ENCODE measurements at regions not wholly inside any gene's neighbourhood (a gene's known extent, or its start where the extent isn't known, plus 50 kb on each side); places are given as distances from the start of the nearest gene placed in this dataset.

DNA sequence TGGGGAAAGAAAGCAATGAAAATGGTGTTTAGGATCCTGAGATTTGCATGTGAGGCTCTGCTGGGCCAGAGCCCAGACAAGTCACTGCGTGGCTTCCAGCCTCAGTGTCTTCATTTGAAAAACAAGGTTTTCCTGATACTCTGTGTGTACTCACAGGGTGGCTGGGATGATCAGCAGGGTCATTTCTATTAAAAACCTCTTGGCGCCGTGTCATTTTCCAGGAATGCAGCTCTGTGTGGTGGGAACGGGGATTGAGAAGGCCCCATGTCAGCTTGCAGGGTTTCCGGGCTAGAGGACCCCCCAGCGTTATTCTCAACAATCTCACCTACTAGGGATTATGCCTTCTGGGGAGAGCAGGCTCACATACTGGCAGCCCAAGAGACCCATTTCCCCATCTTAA is 73.5 kb downstream of the FOXL1 start:
- no peak for ATAC-seq
- BruUV-seq (replicated peaks) = no TSS peak
- in situ Hi-C loops (cut with MboI) (no loop called here), intact Hi-C loops (cut with micrococcal nuclease; ENCODE audit: unreplicated experiment) (no loop called here)
- no peaks in the 10 kb centered on the region for H3K9me3 ChIP-seq (replicated peaks; ENCODE audit: control insufficient read depth, insufficient read depth, low read length)
- WGBS (ENCODE audit: insufficient coverage, insufficient replicate concordance, low lambda C conversion rate, missing lambda C conversion rate) = 44% methylated on average over 6 of the region's 6 CpGs
- H3K27ac ChIP-seq (ENCODE audit: control insufficient read depth, insufficient read depth) = no peak overlapping the region
- no peak overlapping the region for H3K4me2 ChIP-seq (ENCODE audit: control insufficient read depth, insufficient read depth)
- CTCF ChIA-PET = interaction anchor here (1.1 kb wide), 1 partner anchor 12 kb away, joined by 3 read pairs; no protein-coding TSS in a partner anchor
- no peaks in the 10 kb centered on the region for H4K20me1 ChIP-seq (ENCODE audit: control insufficient read depth, insufficient read depth)
- SMC1A ChIA-PET (ENCODE audit: uncharacterized antibody, unreplicated experiment) = interaction anchor here (1.0 kb wide), 1 partner anchor 13 kb away, joined by 3 read pairs; no protein-coding TSS in a partner anchor
- no peak overlapping the region for H3K4me3 ChIP-seq
- RAD21 ChIA-PET (ENCODE audit: unreplicated experiment) = no interaction called here
- no peaks in the 10 kb centered on the region for H3K36me3 ChIP-seq (ENCODE audit: control insufficient read depth in 2 of 2, insufficient read depth in 2 of 2, low read length in 1 of 2)
- H2AFZ ChIP-seq (ENCODE audit: control insufficient read depth, low read depth, low read length) = no peak overlapping the region
- no peaks in the 10 kb centered on the region for H3K27me3 ChIP-seq (replicated peaks in 1 of 2; ENCODE audit: control insufficient read depth in 2 of 2, insufficient read depth in 2 of 2, low read length in 1 of 2)
- POLR2A ChIA-PET = no interaction called here
- FAIRE-seq = no peak
- no peaks in the 10 kb centered on the region for H3K79me2 ChIP-seq (ENCODE audit: control insufficient read depth, insufficient read depth, low read length)
- H3K4me1 ChIP-seq (ENCODE audit: control insufficient read depth, insufficient read depth, low read length) = no peaks in the 10 kb centered on the region
- H3K9ac ChIP-seq (ENCODE audit: control insufficient read depth, insufficient read depth, low read length) = no peak overlapping the region
- no peak for DNase-seq (ENCODE audit: low read depth, low spot score)
- no peak for TF ChIP-seq SRF (IDR thresholded peaks at IDR 0.05; ENCODE audit: low read depth in 2 of 2, low read length in 2 of 2)
- TF ChIP-seq, protein P1, sequence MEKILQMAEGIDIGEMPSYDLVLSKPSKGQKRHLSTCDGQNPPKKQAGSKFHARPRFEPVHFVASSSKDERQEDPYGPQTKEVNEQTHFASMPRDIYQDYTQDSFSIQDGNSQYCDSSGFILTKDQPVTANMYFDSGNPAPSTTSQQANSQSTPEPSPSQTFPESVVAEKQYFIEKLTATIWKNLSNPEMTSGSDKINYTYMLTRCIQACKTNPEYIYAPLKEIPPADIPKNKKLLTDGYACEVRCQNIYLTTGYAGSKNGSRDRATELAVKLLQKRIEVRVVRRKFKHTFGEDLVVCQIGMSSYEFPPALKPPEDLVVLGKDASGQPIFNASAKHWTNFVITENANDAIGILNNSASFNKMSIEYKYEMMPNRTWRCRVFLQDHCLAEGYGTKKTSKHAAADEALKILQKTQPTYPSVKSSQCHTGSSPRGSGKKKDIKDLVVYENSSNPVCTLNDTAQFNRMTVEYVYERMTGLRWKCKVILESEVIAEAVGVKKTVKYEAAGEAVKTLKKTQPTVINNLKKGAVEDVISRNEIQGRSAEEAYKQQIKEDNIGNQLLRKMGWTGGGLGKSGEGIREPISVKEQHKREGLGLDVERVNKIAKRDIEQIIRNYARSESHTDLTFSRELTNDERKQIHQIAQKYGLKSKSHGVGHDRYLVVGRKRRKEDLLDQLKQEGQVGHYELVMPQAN (conservative IDR thresholded peaks at IDR 0.05) = no peak

DNA sequence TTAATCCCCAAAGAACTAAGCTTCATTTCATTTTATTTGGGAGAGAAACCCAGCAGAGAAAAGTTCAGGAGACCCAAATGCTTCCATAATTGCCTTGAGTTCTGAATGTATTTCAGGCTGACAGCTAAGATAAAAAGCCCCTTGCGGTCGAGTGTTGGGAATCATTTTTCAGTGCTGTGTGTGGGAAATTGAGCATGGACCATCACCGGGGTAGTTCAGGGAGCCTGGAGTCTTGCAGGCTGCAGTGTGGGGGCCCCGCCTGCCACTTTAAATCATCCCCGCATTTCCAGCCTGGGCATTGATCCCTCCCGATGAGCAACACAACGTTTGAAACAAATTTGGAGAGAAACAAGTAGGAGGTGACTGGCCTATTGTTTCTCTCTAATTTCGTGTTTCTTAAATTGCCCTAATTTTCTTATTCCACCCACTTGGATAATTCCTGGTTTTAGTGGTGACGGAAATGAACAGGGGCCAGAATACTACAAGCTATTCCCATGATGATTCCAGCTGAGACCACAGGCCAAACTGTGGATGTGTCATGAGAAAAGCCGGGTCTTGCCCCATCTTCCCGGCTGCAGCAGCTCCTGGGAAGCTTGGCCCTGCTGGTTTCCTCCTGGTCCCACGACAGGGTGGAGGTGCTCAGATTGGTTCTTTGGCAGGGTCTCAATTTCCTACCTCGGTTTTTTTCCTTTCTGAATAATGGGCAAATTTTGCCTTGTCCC is 75.1 kb downstream of the FOXL1 start:
- ChIA-PET CTCF (no interaction called here), SMC1A (ENCODE audit: uncharacterized antibody, unreplicated experiment) (interaction anchor here (1.0 kb wide), 1 partner anchor 15 kb away, joined by 3 read pairs; no protein-coding TSS in a partner anchor), POLR2A (no interaction called here), RAD21 (ENCODE audit: unreplicated experiment) (no interaction called here)
- Histone ChIP-seq H3K79me2 (ENCODE audit: control insufficient read depth, insufficient read depth, low read length) (no peaks in the 10 kb centered on the region), H3K27ac (ENCODE audit: control insufficient read depth, insufficient read depth) (no peak overlapping the region), H3K4me2 (ENCODE audit: control insufficient read depth, insufficient read depth) (no peak overlapping the region), H2AFZ (ENCODE audit: control insufficient read depth, low read depth, low read length) (no peak overlapping the region), H3K4me3 (no peak overlapping the region), H3K9me3 (replicated peaks; ENCODE audit: control insufficient read depth, insufficient read depth, low read length) (no peaks in the 10 kb centered on the region), H3K4me1 (ENCODE audit: control insufficient read depth, insufficient read depth, low read length) (no peaks in the 10 kb centered on the region), H3K27me3 (replicated peaks in 1 of 2; ENCODE audit: control insufficient read depth in 2 of 2, insufficient read depth in 2 of 2, low read length in 1 of 2) (no peaks in the 10 kb centered on the region), H3K36me3 (ENCODE audit: control insufficient read depth in 2 of 2, insufficient read depth in 2 of 2, low read length in 1 of 2) (no peaks in the 10 kb centered on the region), H4K20me1 (ENCODE audit: control insufficient read depth, insufficient read depth) (no peaks in the 10 kb centered on the region), H3K9ac (ENCODE audit: control insufficient read depth, insufficient read depth, low read length) (no peak overlapping the region)
- DNase-seq (ENCODE audit: low read depth, low spot score) = no peak
- FAIRE-seq = no peak
- in situ Hi-C loops (cut with MboI) = no loop called here
- intact Hi-C loops (cut with micrococcal nuclease; ENCODE audit: unreplicated experiment) = no loop called here
- TF ChIP-seq RAD51 (IDR thresholded peaks at IDR 0.05) (no peak), CHD4 (IDR thresholded peaks at IDR 0.05) (no peak), NFYA (IDR thresholded peaks at IDR 0.05; ENCODE audit: borderline replicate concordance, low read depth, low read length) (no peak), PAX8 (IDR thresholded peaks at IDR 0.05) (no peak), TAF1 (IDR thresholded peaks at IDR 0.05; ENCODE audit: borderline replicate concordance, low read depth, low read length) (no peak), EZH2 (IDR thresholded peaks at IDR 0.05; ENCODE audit: borderline replicate concordance, control insufficient read depth, low read depth, low read length) (no peak), SMC3 (IDR thresholded peaks at IDR 0.05; ENCODE audit: borderline replicate concordance, low read length) (no peak), EGR1 (IDR thresholded peaks at IDR 0.05; ENCODE audit: borderline replicate concordance in 1 of 2, low read depth in 2 of 2, low read length in 2 of 2) (no peak)
- TF ChIP-seq, protein P2, sequence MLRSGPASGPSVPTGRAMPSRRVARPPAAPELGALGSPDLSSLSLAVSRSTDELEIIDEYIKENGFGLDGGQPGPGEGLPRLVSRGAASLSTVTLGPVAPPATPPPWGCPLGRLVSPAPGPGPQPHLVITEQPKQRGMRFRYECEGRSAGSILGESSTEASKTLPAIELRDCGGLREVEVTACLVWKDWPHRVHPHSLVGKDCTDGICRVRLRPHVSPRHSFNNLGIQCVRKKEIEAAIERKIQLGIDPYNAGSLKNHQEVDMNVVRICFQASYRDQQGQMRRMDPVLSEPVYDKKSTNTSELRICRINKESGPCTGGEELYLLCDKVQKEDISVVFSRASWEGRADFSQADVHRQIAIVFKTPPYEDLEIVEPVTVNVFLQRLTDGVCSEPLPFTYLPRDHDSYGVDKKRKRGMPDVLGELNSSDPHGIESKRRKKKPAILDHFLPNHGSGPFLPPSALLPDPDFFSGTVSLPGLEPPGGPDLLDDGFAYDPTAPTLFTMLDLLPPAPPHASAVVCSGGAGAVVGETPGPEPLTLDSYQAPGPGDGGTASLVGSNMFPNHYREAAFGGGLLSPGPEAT (IDR thresholded peaks at IDR 0.05; ENCODE audit: low read depth) = no peak
- WGBS (ENCODE audit: insufficient coverage, insufficient replicate concordance, low lambda C conversion rate, missing lambda C conversion rate) = 58% methylated on average over 13 of the region's 13 CpGs
- BruUV-seq (replicated peaks) = no TSS peak
- no peak for ATAC-seq
